Testis (tissue), 2 donors: ENCODE measurements at regions not wholly inside any gene's neighbourhood (a gene's known extent, or its start where the extent isn't known, plus 50 kb on each side); places are given as distances from the start of the nearest gene placed in this dataset.

Source experiments
- DNase-seq: peaks from one replicate; pipeline ENCODE4 v3.0.0-alpha.2; 2019
- H3K27ac ChIP-seq, 2 donors: fragments of 200-600 bp; sonication (generic); one replicate each; pipeline ENCODE4 v1.5.1; 2019
- H3K27me3 ChIP-seq: fragments of 200-600 bp; sonication (generic); one replicate; pipeline ENCODE4 v1.5.1; 2019
- H3K36me3 ChIP-seq: fragments of 200-600 bp; sonication (generic); one replicate; pipeline ENCODE4 v1.5.1; 2017; ENCODE audit warnings: low read depth; ENCODE audit errors: missing control alignments
- H3K4me1 ChIP-seq: fragments of 200-600 bp; sonication (generic); one replicate; pipeline ENCODE4 v1.5.1; 2019
- H3K4me3 ChIP-seq, 2 donors: fragments of 200-600 bp; sonication (generic); one replicate each; pipeline ENCODE4 v1.5.1; 2017 to 2019
- H3K9me3 ChIP-seq: fragments of 200-600 bp; sonication (generic); one replicate; pipeline ENCODE4 v1.5.1; 2017
- CTCF ChIP-seq, 3 experiments: fragments of 450-650 bp in 2 of 3; fragments of 200-600 bp in 1 of 3; sonication (generic) in 1 of 3; IDR thresholded peaks; one replicate each; pipeline ENCODE4 v1.5.1; 2016 to 2019; ENCODE audit warnings: antibody characterized with exemption in 3 of 3, mild to moderate bottlenecking in 2 of 3, moderate library complexity in 1 of 3
- POLR2A ChIP-seq: fragments of 450-650 bp; IDR thresholded peaks from one replicate; pipeline ENCODE4 v1.6.1; 2017; ENCODE audit warnings: antibody characterized with exemption, mild to moderate bottlenecking, moderate library complexity
- WGBS, 2 donors: methylation state at CpG; one replicate each; pipeline ENCODE4 v1.1.5; 2018; 5-methylcytosine and 5-hydroxymethylcytosine counted together
- intact Hi-C: fragments of 100-400 bp; cut with DNase I; formaldehyde crosslinking; loops from one replicate; pipeline ENCODE4 v1.15.1; 2023; ENCODE audit warnings: low total_unique reads

- Histone ChIP-seq H3K36me3 (no peaks in the 10 kb centered on the region), H3K4me1 (no peaks in the 10 kb centered on the region), H3K27me3 (no peaks in the 10 kb centered on the region), H3K27ac (no peak overlapping the region), H3K9me3 (no peaks in the 10 kb centered on the region), H3K4me3 (no peak overlapping the region)
- no peak for DNase-seq
- TF ChIP-seq CTCF (IDR thresholded peaks at IDR 0.05) (no peak), POLR2A (no peak)
- 100% methylated on average over 1 of the region's 1 CpG for WGBS, 2 donors
- intact Hi-C loops: no loop called here
Measured at GRCh38 chr6:154909311-154909710, 85.8 kb upstream of the TIAM2 start.

- Histone ChIP-seq H3K4me1 (no peaks in the 10 kb centered on the region), H3K4me3 (no peak overlapping the region), H3K9me3 (no peaks in the 10 kb centered on the region), H3K36me3 (no peaks in the 10 kb centered on the region), H3K27me3 (no peaks in the 10 kb centered on the region), H3K27ac (no peak overlapping the region)
- DNase-seq: no peak
- intact Hi-C loops: no loop called here
- WGBS, 2 donors: 66 to 70% methylated on average over 7 of the region's 7 CpGs
- TF ChIP-seq CTCF (IDR thresholded peaks at IDR 0.05): no peak
Measured at GRCh38 chr6:154909821-154910220, 85.3 kb upstream of the TIAM2 start.

- no peaks in the 10 kb centered on the region for H3K27me3 ChIP-seq
- H3K9me3 ChIP-seq: no peaks in the 10 kb centered on the region
- no peak for TF ChIP-seq CTCF (IDR thresholded peaks at IDR 0.05)
- TF ChIP-seq POLR2A: no peak
- H3K36me3 ChIP-seq: no peaks in the 10 kb centered on the region
- intact Hi-C loops: no loop called here
- no peaks in the 10 kb centered on the region for H3K4me1 ChIP-seq
- 94 to 97% methylated on average over 4 of the region's 4 CpGs for WGBS, 2 donors
- H3K4me3 ChIP-seq: no peak overlapping the region
- DNase-seq: no peak
- H3K27ac ChIP-seq: no peak overlapping the region
Measured at GRCh38 chr6:154914288-154914687, 80.8 kb upstream of the TIAM2 start.

- Histone ChIP-seq H3K36me3 (no peaks in the 10 kb centered on the region), H3K27ac (no peak overlapping the region), H3K4me1 (no peaks in the 10 kb centered on the region), H3K4me3 (no peak overlapping the region), H3K27me3 (no peaks in the 10 kb centered on the region), H3K9me3 (no peaks in the 10 kb centered on the region)
- no peak for DNase-seq
- TF ChIP-seq CTCF (IDR thresholded peaks at IDR 0.05): no peak
- TF ChIP-seq POLR2A: no peak
- WGBS, 2 donors: 84 to 88% methylated on average over 5 of the region's 5 CpGs
- intact Hi-C loops: no loop called here
Measured at GRCh38 chr6:154916857-154917256, 78.3 kb upstream of the TIAM2 start.

GRCh38 chr6:154917941-154918340 lies 77.2 kb upstream of the TIAM2 start:
- 93 to 95% methylated on average over 7 of the region's 7 CpGs for WGBS, 2 donors
- Histone ChIP-seq H3K27ac (no peak overlapping the region), H3K36me3 (no peaks in the 10 kb centered on the region), H3K4me3 (no peak overlapping the region), H3K27me3 (no peaks in the 10 kb centered on the region), H3K9me3 (no peaks in the 10 kb centered on the region), H3K4me1 (no peaks in the 10 kb centered on the region)
- no peak for DNase-seq
- TF ChIP-seq CTCF (IDR thresholded peaks at IDR 0.05) (no peak), POLR2A (no peak)
- intact Hi-C loops: no loop called here
